Gastrocnemius medialis (tissue), 4 donors: ENCODE measurements at regions not wholly inside any gene's neighbourhood (a gene's known extent, or its start where the extent isn't known, plus 50 kb on each side); places are given as distances from the start of the nearest gene placed in this dataset.

Source experiments
- POLR2A ChIP-seq, 2 donors: fragments of 450-650 bp; IDR thresholded peaks; one replicate each; pipeline ENCODE4 v1.6.1; 2017; ENCODE audit warnings: antibody characterized with exemption in 2 of 2, mild to moderate bottlenecking in 2 of 2, moderate library complexity in 2 of 2
- TF ChIP-seq, protein P1 (sequence below), 5 experiments: fragments of 450-650 bp in 3 of 5; fragments of 200-600 bp in 2 of 5; sonication (generic) in 2 of 5; IDR thresholded peaks in 4 of 5; conservative IDR thresholded peaks in 1 of 5; 1 replicate in 4 of 5; 2 replicates in 1 of 5; pipeline ENCODE4 v1.5.1; 2016 to 2019; ENCODE audit warnings: antibody characterized with exemption in 5 of 5, mild to moderate bottlenecking in 3 of 5, moderate library complexity in 3 of 5

- TF ChIP-seq, protein P1, sequence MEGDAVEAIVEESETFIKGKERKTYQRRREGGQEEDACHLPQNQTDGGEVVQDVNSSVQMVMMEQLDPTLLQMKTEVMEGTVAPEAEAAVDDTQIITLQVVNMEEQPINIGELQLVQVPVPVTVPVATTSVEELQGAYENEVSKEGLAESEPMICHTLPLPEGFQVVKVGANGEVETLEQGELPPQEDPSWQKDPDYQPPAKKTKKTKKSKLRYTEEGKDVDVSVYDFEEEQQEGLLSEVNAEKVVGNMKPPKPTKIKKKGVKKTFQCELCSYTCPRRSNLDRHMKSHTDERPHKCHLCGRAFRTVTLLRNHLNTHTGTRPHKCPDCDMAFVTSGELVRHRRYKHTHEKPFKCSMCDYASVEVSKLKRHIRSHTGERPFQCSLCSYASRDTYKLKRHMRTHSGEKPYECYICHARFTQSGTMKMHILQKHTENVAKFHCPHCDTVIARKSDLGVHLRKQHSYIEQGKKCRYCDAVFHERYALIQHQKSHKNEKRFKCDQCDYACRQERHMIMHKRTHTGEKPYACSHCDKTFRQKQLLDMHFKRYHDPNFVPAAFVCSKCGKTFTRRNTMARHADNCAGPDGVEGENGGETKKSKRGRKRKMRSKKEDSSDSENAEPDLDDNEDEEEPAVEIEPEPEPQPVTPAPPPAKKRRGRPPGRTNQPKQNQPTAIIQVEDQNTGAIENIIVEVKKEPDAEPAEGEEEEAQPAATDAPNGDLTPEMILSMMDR (IDR thresholded peaks at IDR 0.05 in 4 of 5, conservative IDR thresholded peaks at IDR 0.05 in 1 of 5) = no peak
- TF ChIP-seq POLR2A (IDR thresholded peaks at IDR 0.05) = no peak
These were observed 159.0 kb upstream of the VEPH1 start for GRCh38 chr3:157662171-157662570.
